ENCODE measurements at regions not wholly inside any gene's neighbourhood (a gene's known extent, or its start where the extent isn't known, plus 50 kb on each side); places are given as distances from the start of the nearest gene placed in this dataset.

DNA sequence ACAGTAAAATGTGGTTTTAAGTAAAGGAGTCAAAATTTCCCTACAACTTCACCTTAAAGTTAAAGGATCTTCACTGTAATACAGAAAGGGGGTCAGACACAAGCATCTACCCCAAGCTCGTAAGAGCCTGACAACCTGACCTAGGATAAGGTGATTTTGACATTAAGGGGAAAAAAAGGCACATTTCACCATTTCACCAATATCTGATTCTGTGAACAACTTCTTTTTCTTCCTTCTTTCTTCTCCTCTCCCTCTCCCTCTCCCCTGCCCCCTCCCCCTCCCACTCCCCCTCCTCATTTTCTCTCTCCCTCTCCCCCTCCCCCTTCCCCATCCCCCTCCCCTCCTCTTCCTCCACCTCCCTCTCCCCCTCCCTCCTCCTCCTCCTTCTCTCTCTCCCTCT is 796.7 kb upstream of the ARGLU1 start:
- TF ChIP-seq POLR2AphosphoS5 (IDR thresholded peaks at IDR 0.05) (no peak), POLR2A (IDR thresholded peaks at IDR 0.05) (no peak)
- TF ChIP-seq, protein P1, sequence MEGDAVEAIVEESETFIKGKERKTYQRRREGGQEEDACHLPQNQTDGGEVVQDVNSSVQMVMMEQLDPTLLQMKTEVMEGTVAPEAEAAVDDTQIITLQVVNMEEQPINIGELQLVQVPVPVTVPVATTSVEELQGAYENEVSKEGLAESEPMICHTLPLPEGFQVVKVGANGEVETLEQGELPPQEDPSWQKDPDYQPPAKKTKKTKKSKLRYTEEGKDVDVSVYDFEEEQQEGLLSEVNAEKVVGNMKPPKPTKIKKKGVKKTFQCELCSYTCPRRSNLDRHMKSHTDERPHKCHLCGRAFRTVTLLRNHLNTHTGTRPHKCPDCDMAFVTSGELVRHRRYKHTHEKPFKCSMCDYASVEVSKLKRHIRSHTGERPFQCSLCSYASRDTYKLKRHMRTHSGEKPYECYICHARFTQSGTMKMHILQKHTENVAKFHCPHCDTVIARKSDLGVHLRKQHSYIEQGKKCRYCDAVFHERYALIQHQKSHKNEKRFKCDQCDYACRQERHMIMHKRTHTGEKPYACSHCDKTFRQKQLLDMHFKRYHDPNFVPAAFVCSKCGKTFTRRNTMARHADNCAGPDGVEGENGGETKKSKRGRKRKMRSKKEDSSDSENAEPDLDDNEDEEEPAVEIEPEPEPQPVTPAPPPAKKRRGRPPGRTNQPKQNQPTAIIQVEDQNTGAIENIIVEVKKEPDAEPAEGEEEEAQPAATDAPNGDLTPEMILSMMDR (IDR thresholded peaks at IDR 0.05), result no peak

Measured in breast epithelium (tissue), 3 donors.